DMS153 (cell line): ENCODE measurements at regions not wholly inside any gene's neighbourhood (a gene's known extent, or its start where the extent isn't known, plus 50 kb on each side); places are given as distances from the start of the nearest gene placed in this dataset.
A peak's percentile ranks its signal among the peaks of the same experiment; 100 is the strongest.

Experiments
- DNase-seq: peaks from one replicate; lab custom pipeline; 2025; lab: John Stamatoyannopoulos, UW

DNA sequence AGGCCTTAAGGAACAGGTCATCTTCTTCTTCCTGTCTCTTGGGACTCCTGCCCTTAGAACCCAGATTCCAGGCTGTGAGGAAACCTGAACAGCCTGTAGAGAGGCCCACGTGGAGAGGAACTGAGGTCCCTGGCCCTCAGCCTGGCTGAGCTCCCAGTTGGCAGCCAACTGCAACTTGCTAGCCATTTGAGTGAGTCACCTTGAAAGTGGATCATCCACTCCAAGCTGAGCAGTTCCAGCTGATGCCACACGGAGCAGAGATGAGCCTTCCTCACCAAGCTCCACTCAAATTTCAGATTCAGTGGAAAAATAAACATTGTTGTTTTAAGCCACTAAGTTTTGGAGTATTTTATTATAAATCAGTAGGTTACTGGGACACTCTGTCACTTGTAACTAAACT, 392.5 kb downstream of the BCOR start:
- DNase-seq, result no peak

DNA sequence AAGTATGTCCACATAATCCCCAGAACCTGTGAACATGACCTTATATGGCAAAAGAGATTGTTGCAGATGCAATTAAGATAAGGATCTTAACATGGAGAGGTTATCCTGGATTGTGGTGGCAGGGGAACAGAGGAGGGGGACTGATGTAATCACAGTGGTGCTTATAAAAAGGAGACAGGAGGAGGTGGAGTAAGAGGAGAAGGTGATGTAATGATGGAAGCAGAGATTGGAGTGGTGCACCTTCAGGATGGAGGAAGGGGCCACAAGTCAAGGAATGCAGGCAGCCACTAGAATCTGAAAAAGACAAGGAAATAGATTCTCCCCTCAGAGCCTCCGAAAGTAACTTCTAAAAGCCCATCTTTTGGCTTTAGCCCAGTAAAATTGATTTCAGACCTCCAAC, 388.4 kb downstream of the BCOR start:
- no peak for DNase-seq

DNA sequence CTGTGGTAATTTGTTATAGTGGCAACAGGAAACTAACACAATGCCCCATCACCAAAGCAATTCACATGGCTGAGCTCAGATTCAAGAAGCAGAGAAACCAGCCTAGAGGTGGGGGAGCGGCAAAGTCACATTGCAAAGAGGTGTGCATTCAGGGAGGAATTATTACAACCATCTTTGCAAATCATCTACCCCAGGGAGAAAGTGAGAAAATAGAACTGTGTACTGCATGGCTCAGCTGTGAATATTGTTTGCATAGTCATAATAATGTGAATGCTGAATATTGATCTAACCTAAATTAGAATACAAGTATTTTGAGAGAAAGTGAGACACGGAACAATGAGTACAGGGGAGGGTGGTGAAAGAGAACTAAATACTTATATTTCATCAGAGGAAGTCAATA, 387.9 kb downstream of the BCOR start:
- no peak for DNase-seq

DNA sequence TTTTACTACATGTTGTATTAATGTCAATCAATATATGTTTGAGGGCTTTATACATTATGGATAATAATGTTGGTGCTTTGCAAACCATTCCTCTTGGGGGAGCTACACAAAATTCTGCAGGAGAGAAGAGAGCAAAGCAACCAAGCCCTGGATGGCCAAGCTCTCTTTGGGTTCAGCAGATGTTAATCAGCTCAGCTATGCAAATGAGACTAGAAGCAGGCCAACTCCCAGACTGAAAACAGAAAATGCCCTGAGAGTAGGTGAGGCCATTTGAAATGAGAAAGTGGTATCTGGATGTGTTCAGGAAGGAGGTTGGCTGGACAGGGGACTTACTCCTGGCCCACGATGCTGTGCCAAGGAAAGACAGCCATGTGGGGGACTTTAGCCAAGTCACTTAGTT, 387.0 kb downstream of the BCOR start:
- no peak for DNase-seq

DNA sequence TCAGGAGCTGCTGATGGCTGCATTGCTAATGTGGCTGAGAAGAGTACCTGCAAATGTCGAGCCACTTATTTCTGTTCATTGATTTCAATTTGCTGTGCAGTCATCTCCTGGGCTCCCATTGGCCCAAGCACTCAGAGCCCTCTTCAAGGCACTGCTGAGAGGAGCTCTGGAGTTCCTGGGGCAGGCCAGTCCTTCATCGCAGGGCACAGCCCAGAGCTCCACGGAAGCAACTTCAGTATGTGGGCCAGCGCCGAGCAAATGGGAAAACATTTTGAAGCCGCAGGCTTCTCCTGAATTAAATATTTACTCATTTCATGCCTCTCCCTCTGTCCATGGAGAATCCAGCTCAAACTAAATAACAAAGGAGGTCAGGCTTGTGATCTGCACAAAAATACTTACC, 383.3 kb downstream of the BCOR start:
- DNase-seq, result no peak

DNA sequence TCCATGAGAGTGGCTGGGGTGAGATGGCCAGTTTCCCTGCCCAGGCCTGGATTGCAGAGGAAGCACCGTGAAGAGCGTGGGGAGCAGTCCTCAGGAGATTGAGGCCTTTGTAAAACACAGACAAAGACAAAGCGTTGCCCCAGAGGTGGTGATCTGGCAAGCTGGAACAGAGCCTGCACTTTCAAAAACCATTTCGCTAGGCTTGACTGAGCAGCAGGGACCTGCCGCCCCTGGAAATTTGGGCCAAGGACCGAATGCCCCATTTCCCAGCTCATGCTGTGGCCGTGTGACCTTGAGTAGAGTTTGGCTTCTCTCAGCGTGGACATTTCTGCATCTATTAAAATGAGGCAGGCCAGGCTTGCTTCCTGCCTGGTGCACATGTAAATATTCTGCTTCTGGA, 381.4 kb downstream of the BCOR start:
- DNase-seq, result no peak

DNA sequence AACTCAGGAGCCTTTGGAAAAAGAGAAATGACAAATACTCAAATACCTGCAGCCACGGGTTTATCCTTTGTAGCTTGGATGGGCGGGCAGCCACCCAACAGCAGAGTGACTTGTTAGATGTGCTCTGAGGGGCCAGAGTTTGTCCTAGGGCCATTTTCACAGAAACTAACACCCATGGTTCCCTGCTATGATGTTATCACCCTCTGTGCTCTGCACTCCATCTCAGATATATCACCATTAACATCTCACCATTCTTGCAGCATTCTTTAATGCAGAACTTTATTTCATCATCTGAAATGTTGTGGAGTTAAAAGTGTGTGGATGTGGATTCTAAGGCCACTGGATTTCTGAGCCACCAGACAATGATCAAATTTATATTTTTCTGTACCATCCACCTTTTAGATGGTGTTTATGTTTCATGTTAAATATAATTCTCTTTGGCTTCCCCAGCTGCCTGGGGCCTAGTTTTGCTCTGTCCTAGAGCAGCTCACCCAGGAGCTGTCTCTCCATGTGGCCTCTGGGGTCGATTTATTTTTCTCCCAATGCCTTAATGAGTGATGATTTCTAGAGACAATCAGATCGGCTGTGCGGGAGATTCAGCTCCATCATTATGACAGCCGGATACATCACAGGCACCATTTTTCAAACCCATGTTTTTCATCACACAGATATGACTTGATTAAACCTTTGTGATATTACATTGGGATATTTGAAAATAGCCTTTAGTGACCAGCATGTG, 380.8 kb downstream of the BCOR start:
- no peak for DNase-seq

DNA sequence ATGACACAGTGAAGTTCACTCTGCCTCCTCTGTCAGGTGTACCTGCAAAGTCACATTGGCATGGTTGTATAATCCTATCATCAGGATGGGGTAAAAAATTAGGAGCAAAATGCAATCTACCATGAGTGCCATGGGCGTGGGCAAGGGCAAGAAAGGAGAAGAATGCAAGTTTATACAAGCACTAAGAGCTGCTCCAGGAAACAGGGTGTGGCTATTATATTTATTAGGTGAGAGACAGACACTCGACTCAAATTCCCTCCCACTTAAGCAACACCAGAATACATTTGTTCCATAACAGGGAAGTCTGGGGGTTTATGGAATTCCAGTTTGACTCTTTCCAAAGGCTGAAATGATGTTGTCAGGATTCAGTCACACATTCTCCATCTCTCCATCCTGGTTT, 378.8 kb downstream of the BCOR start:
- DNase-seq, result no peak

DNA sequence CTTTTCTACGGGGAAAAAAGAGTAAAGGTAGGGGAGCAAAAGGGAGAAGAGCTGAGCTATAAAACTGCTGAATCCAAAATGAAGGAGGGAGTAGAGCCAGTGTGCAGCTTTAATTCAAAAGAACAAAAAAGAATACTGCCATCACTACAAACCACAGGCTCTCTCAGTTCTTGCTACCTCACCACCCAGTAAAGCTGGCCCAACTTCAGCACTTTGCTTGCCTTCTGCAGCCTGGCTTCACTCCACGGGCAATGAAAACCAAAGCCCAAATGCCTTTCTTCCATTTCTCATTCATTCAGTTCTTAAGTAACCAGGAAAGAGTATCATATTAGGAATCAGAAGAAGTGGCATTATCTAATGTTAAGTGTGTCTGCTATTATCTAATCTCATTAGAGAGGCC, 376.8 kb downstream of the BCOR start:
- no peak for DNase-seq

DNA sequence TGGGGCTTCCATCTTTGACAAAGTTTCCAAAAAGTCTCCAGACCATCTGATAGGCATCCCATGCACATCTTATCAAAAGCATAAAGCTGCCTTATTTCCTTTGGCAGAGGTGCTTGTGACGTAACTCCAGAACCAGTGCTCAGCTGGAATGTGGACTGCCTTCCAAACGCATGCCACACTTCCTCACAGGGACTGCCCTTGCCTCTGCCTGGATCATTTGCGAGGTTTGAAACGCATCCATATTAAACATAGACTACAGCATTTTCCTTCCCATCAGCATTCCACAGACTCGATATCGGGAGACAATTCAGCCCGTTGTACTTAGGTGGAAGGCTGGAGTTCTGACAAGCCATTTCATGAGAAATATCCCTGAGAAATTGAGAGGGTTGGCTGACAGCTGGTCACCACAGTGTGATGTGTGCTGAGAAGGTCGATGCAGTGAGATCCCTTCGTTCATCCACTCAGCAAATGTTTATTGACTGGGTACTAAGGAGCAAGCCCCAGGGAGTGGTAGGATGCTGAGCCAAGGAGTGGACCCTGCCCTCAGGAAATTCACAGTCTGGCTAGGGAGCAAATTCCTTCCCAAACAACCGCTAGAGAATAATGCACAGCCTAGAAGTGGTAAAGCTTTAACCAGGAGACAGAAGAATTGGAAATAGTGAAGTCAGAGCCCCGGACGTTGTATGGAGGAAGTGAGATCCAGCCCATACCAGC, 376.0 kb downstream of the BCOR start:
- no peak for DNase-seq

DNA sequence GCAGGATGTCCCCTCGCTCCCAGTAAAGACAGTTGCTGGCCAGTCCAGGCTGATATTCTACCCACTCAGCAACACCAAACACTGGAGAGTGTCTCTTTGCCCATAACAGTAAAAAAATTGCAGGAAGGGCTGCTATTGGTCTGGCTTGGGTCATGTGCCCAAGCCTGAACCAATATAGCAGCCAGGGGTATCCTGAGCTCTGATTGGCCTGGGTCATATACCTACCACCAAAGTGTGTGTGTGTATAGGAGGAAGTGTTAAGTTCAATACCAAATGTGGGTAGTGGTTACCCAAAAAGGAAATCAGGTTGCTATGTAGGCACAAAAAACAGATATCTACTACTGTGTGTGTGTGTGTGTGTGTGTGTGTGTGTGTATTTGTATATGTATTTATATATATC, 373.2 kb downstream of the BCOR start:
- no peak for DNase-seq

DNA sequence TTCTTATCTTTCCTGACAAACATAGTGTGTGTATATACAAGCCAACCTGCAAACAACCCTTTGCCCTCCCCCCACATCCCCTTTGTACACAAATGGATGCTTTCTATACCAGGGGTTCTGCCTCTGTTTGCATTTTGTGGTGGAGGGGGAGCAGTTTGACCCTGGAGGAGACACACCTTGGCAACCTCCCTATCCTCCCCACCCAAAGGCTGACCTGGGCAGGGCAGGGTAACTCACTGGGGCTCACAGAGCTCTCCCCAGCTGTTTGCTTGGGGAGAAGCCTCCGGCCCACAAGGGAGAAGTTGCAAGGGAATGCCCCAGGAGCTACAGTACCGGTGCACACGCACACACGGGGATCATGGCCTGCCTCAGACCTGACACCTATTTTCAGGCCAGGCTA, 372.6 kb downstream of the BCOR start:
- DNase-seq, result no peak

DNA sequence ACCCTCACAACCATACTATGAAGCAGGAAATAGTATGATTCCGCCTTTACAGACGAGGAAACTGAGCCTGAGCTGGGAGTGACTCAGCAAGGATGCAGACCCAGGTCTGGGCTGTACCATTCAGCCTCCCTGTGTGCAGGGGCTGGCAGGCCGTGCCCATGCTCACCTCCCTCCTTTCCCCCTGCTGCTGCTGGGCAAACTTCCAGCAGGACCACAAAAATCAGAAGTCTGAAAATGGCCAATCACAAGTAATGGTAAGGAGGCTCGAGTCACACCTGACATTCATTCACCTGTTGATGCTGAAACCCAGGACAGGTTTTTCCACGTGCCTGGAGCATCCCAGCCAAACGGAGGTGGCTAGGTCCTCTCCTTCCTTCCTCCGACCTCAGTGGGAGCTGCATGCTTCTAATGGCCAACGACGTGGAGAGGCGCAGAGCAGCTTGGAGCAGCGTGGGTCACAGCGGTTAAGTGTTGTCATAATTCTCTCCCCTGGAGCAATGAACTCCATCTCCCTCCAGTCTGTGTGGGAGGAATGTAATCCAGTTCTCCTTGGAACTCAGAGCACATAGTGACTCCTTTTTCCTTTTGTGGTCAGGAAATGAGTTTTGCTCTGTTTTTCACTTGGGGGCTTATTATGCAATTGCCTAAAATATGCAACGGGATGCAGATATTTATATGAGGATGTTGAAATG, 371.7 kb downstream of the BCOR start:
- DNase-seq, result no peak

DNA sequence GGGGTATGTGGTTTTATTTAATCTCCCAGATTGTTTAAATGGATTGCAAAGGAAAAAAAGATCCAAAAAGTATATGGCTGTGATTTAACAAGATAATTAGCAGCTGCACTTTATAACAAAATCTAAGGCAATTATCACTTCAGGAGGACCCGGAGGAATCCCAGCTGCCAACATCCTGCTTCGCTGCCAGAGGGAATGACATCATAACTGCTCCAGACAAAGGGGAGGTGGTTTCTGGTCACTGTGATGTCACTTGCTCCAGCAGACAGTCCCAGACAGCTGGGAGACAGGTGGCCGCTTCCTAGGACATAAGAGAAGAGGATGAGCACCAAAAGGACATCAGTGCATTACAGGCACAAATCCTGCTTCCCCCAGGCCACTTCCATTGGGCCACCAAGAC, 371.0 kb downstream of the BCOR start:
- DNase-seq, result peak; percentile 48

DNA sequence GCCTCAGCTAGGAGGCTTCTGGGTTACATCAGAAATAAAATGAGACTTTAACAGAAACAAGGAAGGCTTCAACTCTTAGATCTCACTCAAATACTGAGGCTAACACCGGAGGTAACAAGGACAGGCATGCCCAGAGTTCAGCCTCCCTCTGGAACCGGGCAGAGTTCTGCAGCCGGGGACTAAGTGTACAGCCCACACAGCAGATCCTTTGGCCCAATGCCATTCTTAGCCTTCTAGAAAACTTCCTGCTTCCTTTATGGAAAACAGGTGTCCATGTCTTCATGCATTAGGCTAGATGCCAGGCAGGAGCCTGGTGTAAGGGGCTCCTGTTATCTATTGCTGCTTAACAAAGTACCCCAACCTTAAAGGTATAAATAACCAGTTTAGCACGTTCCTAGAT, 369.7 kb downstream of the BCOR start:
- no peak for DNase-seq

DNA sequence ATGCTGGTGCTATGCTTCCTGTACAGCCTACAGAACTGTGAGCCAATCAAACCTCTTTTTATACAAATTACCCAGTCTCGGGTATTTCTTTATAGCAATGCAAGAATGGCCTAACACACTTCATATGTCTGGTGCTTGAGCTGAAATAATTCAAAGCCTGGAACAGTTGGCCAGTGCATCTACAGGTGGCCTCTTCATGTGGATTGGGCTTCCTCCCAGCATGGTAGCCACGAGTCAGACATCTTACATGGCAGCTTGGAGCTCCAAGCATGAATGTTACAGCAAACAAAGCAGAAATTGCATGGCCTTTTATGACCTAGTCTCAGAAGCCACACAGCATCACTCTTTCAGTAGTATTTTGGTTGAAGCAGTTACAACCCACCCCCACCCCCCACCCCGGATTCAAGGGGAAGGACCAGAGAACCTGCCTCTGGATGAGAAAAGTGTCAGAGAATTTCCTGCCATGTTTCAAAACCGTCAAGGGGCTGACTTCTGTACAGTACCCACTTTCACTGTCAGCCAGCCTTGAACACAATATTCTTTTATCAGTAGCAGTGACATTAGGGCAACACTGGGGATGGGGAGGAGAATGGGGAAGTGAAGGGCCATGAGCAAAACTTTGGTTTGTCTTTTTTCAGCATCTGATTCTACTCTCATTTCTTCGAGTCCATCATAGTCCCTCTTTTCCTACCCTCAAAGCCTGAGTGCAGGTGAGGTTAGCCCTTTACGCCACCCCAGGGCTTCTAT, 368.7 kb downstream of the BCOR start:
- DNase-seq, result no peak

DNA sequence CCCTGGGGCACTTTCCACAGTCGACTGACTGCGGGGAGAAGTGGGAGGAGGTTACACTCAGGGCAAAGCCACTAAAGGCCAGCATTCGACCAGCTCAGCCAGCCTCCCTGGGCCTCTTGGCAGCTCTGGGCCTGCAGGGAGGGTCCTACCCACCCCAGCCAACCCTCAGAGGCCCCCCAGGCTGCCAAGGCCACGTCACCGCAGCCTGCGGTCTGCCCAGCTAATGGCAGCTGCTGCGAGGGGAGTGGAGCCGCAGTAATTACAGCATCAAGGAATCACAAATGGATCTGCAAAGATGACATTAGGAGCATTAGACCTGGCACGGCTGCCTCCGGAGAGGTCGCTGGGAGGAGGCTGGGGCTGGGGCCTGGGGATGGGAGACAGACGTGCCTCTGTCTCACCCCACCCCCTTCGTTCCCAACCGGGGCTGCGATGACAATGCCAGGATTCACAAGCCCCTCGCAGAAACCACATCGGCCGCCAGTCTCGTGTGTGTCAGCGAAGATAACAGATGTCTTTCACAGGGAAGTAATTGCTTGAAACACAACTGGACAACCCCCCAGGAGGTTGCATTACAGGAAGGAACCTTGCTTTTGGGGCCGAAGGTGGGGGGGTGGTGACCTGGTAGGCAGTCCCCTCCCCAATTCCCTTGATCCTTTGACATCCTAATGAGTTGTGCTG, 367.6 kb downstream of the BCOR start:
- DNase-seq, result no peak

DNA sequence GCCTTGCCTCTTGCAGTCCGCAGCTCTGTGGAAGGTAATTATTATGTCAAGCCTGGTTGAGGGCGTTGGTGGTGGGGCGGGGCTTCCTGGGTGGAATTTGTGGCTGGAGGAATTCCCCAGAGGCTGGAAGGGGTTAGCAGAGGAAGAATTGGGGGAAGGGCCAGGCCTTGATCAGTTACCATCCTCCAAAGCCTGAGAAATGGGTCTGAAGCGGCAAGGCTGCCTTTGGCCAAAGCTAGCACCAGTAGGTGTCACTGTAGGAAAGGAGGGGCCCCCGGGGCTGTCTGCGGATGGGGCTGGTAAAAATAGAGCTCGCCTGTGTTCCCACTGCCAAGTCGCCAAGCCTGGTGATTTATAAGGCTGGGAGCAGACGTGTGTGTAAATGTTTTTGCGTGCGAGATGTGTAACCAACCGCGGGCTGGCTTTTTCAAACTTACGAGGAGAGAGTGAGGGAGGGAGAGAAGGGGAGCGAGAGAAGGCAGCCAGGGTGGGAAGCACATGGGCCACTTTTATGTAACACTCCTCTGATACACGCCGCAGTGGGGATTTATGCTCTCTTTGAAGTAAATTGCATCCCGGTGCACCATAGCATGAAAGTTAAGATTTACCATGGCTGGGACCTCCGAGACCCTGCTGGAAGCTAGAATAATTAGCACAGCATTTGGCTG, 367.0 kb downstream of the BCOR start:
- peak; percentile 18 for DNase-seq

DNA sequence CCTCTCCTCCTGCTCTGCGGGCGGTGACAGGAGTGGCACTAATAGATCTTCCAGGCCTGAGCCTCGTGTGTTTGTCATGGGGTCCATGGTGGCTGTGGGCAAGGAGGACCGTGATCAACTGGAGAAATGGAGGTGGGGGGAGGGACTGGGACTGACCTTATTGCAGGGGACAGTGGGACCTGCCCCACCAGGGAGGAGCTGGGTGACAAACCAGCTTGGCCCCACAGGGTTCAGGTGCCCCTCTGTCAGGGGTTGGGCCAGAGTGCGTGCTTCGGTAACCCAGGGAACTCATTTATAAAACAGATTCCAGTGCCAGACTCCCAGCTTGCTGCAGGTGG, 366.5 kb downstream of the BCOR start:
- no peak for DNase-seq

DNA sequence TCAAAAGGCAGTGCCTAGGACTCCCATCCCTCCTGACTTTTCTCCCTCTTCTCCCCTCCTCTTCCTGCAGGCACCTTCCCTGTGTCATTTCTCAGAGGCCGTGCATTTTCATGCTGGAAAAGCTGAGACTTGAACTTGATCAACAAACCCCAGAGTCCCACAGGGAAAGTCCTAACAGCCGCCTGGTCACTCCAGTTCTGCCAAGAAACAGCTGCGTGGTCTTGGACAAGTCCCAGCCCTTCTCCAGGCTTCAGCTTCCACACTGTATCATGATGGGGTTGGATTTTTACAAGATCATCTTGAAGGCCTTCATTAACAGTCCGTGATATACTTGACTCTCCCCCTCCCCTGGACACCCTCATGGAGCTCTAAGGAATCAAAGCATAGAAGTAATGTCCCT, 366.0 kb downstream of the BCOR start:
- DNase-seq, result no peak

DNA sequence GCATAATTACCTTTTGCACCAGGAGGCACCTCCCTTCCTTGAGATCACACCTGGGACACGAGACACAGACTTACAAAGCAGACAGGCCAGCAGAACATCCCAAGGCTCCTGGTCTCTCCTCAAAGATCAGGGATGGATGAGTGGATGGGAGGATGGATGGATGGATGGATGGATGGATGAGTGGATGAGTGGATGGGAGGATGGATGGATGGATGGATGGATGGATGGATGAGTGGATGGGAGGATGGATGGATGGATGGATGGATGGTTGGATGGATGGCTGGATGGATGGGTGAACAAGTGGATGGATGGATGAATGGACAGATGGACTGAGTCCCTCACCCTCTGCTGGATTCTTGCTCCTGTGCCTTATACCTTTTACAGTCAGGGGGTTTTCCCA, 364.0 kb downstream of the BCOR start:
- no peak for DNase-seq
